Chondrocyte (in vitro differentiated cells): ENCODE measurements at regions not wholly inside any gene's neighbourhood (a gene's known extent, or its start where the extent isn't known, plus 50 kb on each side); places are given as distances from the start of the nearest gene placed in this dataset.

Experiments used
- DNase-seq: peaks from one replicate; pipeline ENCODE4 v3.0.0; 2021; ENCODE audit warnings: mixed read lengths, low spot score
- H3K27ac Mint-ChIP-seq: one replicate; pipeline ENCODE4 v1.8.0; 2021; ENCODE audit warnings: mild to moderate bottlenecking, moderate library complexity, mixed read lengths; ENCODE audit not compliant: unreplicated experiment
- H3K27me3 Mint-ChIP-seq: 2 replicates; pipeline ENCODE4 v1.8.0; 2021; ENCODE audit warnings: low read depth, mixed read lengths
- H3K36me3 Mint-ChIP-seq: 2 replicates; pipeline ENCODE4 v1.8.0; 2021; ENCODE audit warnings: low read depth, mixed read lengths
- H3K4me1 Mint-ChIP-seq: 2 replicates; pipeline ENCODE4 v1.8.0; 2021; ENCODE audit warnings: low read depth, mild to moderate bottlenecking, mixed read lengths
- H3K4me3 Mint-ChIP-seq: one replicate; pipeline ENCODE4 v1.8.0; 2021; ENCODE audit warnings: mild to moderate bottlenecking, moderate library complexity, mixed read lengths; ENCODE audit not compliant: unreplicated experiment
- H3K9me3 Mint-ChIP-seq: 2 replicates; pipeline ENCODE4 v1.8.0; 2021; ENCODE audit warnings: low read depth, mixed read lengths
- TF ChIP-seq, protein P1 (sequence below): fragments of 200-600 bp; sonication (generic); IDR thresholded peaks from 2 replicates; pipeline ENCODE4 v1.5.0; 2021; ENCODE audit warnings: antibody characterized with exemption, mild to moderate bottlenecking, moderate library complexity

GRCh38 chr1:157237522-157237921 lies 99.3 kb upstream of the ETV3 start:
- no peak for DNase-seq
- peaks cover 9% of the 10 kb centered on the region for H3K27me3 Mint-ChIP-seq
- H3K27ac Mint-ChIP-seq: no peak overlapping the region
- H3K4me3 Mint-ChIP-seq: no peak overlapping the region
- H3K4me1 Mint-ChIP-seq: no peaks in the 10 kb centered on the region
- no peaks in the 10 kb centered on the region for H3K9me3 Mint-ChIP-seq
- H3K36me3 Mint-ChIP-seq: no peaks in the 10 kb centered on the region
- TF ChIP-seq, protein P1, sequence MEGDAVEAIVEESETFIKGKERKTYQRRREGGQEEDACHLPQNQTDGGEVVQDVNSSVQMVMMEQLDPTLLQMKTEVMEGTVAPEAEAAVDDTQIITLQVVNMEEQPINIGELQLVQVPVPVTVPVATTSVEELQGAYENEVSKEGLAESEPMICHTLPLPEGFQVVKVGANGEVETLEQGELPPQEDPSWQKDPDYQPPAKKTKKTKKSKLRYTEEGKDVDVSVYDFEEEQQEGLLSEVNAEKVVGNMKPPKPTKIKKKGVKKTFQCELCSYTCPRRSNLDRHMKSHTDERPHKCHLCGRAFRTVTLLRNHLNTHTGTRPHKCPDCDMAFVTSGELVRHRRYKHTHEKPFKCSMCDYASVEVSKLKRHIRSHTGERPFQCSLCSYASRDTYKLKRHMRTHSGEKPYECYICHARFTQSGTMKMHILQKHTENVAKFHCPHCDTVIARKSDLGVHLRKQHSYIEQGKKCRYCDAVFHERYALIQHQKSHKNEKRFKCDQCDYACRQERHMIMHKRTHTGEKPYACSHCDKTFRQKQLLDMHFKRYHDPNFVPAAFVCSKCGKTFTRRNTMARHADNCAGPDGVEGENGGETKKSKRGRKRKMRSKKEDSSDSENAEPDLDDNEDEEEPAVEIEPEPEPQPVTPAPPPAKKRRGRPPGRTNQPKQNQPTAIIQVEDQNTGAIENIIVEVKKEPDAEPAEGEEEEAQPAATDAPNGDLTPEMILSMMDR: no peak

GRCh38 chr1:157236072-157236471 lies 97.9 kb upstream of the ETV3 start:
- Mint-ChIP-seq H3K4me3 (no peak overlapping the region), H3K4me1 (no peaks in the 10 kb centered on the region), H3K27ac (no peak overlapping the region), H3K27me3 (peaks cover 11% of the 10 kb centered on the region), H3K36me3 (no peaks in the 10 kb centered on the region), H3K9me3 (no peaks in the 10 kb centered on the region)
- no peak for DNase-seq
- TF ChIP-seq, protein P1: no peak

- H3K9me3 Mint-ChIP-seq: no peaks in the 10 kb centered on the region
- TF ChIP-seq, protein P1: no peak
- H3K4me3 Mint-ChIP-seq: no peak overlapping the region
- H3K36me3 Mint-ChIP-seq: no peaks in the 10 kb centered on the region
- H3K27ac Mint-ChIP-seq: no peak overlapping the region
- H3K27me3 Mint-ChIP-seq: peaks cover 12% of the 10 kb centered on the region
- DNase-seq: no peak
- no peaks in the 10 kb centered on the region for H3K4me1 Mint-ChIP-seq
Measured at GRCh38 chr1:157235307-157235706, 97.1 kb upstream of the ETV3 start.

DNA sequence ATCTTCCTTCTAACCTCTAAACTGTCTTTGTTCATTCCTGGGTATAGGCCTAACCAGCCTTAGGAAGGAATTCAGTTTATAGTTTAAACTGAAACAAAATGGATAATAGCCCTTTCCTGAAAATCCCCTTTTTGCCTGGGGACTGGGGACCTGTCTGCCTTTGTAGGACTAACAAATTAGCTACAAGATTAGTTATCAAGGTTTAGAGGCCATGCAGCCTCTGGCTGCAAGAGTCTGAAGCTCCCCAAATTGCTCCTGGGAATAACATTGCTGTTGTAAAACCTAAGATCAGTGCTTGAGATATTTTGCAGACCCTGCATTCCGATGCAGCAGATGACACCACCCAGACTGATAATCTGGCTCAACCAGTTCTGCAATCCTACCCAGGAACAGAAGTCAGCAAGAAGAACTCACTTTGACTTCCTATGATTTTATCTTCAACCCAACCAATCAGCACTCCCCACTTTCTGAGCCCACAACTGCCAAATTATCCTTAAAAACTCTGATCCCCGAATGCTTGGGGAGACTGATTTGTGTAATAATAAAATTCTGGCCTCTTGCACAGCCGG lies 96.6 kb upstream of the ETV3 start:
- Mint-ChIP-seq H3K36me3 (no peaks in the 10 kb centered on the region), H3K4me3 (no peak overlapping the region), H3K27me3 (peaks cover 13% of the 10 kb centered on the region), H3K4me1 (no peaks in the 10 kb centered on the region), H3K27ac (no peak overlapping the region), H3K9me3 (no peaks in the 10 kb centered on the region)
- DNase-seq: no peak
- TF ChIP-seq, protein P1: no peak

- TF ChIP-seq, protein P1: no peak
- no peak for DNase-seq
- Mint-ChIP-seq H3K4me1 (no peaks in the 10 kb centered on the region), H3K4me3 (no peak overlapping the region), H3K27me3 (peaks cover 15% of the 10 kb centered on the region), H3K9me3 (no peaks in the 10 kb centered on the region), H3K27ac (no peak overlapping the region), H3K36me3 (no peaks in the 10 kb centered on the region)
Measured at GRCh38 chr1:157233131-157233530, 94.9 kb upstream of the ETV3 start.
